SK-N-SH (cell line): ENCODE measurements at regions not wholly inside any gene's neighbourhood (a gene's known extent, or its start where the extent isn't known, plus 50 kb on each side); places are given as distances from the start of the nearest gene placed in this dataset.

Source experiments
- CTCF ChIA-PET: fragments of 300-600, 350-600 bp; formaldehyde crosslinking; extraction: SDS; loops from one replicate; lab custom pipeline; 2021; lab: Yijun Ruan, JAX
- POLR2A ChIA-PET: fragments of 350-600 bp; sonication (Branson Sonifier 250); formaldehyde crosslinking; extraction: SDS; loops from one replicate; lab custom pipeline; 2020; ENCODE audit warnings: antibody characterized with exemption, inconsistent platforms; lab: Yijun Ruan, JAX
- DNase-seq: peaks from one replicate; pipeline ENCODE4 v3.0.0; 2012
- H2AFZ ChIP-seq: fragments of 200-600 bp; sonication (generic); 2 replicates; pipeline ENCODE4 v1.8.1; 2016; ENCODE audit warnings: antibody characterized with exemption, mild to moderate bottlenecking, low read depth
- H3F3A ChIP-seq: fragments of 200-600 bp; sonication (generic); replicated peaks from 2 replicates; pipeline ENCODE3; 2016; ENCODE audit warnings: antibody characterized with exemption, mild to moderate bottlenecking; ENCODE audit not compliant: insufficient read depth
- H3K27ac ChIP-seq, 2 experiments: fragments of 200-500 bp in 1 of 2; fragments of 200-600 bp in 1 of 2; sonication (Bioruptor generic) in 1 of 2; sonication (generic), shearing (Covaris generic) in 1 of 2; 2 replicates each; pipeline versions ENCODE4 v1.5.1 to v1.6.1; 2014 to 2016; ENCODE audit warnings: low read depth in 2 of 2, inconsistent platforms in 1 of 2, low read length in 1 of 2, mild to moderate bottlenecking in 1 of 2, mixed read lengths in 1 of 2
- H3K27me3 ChIP-seq: fragments of 200-600 bp; sonication (generic), shearing (Covaris generic); 2 replicates; pipeline ENCODE4 v1.6.1; 2016; ENCODE audit warnings: mixed run types; ENCODE audit not compliant: insufficient read depth
- H3K36me3 ChIP-seq, 2 experiments: fragments of 200-500 bp in 1 of 2; fragments of 200-600 bp in 1 of 2; sonication (Bioruptor generic) in 1 of 2; sonication (generic) in 1 of 2; replicated peaks in 1 of 2; 2 replicates each; pipeline versions ENCODE3 to v1.5.1; 2014 to 2016; ENCODE audit warnings: low read length in 1 of 2, mild to moderate bottlenecking in 1 of 2; ENCODE audit not compliant: insufficient read depth in 2 of 2, control insufficient read depth in 1 of 2
- H3K4me1 ChIP-seq, 2 experiments: fragments of 200-500 bp in 1 of 2; fragments of 200-600 bp in 1 of 2; sonication (Bioruptor generic) in 1 of 2; sonication (generic), shearing (Covaris generic) in 1 of 2; 2 replicates each; pipeline versions ENCODE4 v1.5.1 to v1.6.1; 2014 to 2016; ENCODE audit warnings: low read depth in 1 of 2, low read length in 1 of 2, mixed run types in 1 of 2; ENCODE audit not compliant: insufficient read depth in 2 of 2, control insufficient read depth in 1 of 2
- H3K4me2 ChIP-seq: fragments of 200-600 bp; sonication (generic), shearing (Covaris generic); 2 replicates; pipeline ENCODE4 v1.6.1; 2017; ENCODE audit warnings: mixed run types
- H3K4me3 ChIP-seq, 2 experiments: fragments of 200-500 bp in 1 of 2; fragments of 200-600 bp in 1 of 2; sonication (Bioruptor generic) in 1 of 2; sonication (generic), shearing (Covaris generic) in 1 of 2; 2 replicates each; pipeline versions ENCODE4 v1.5.1 to v1.8.1; 2014 to 2016; ENCODE audit warnings: low read depth in 2 of 2, inconsistent platforms in 1 of 2, low read length in 1 of 2, mild to moderate bottlenecking in 1 of 2, mixed read lengths in 1 of 2, moderate library complexity in 1 of 2
- H3K79me2 ChIP-seq: fragments of 200-600 bp; sonication (generic); 2 replicates; pipeline ENCODE4 v1.8.1; 2017; ENCODE audit warnings: mild to moderate bottlenecking; ENCODE audit not compliant: insufficient read depth
- H3K9ac ChIP-seq: fragments of 200-600 bp; sonication (generic); 2 replicates; pipeline ENCODE4 v1.6.1; 2017; ENCODE audit warnings: mixed run types
- H3K9me2 ChIP-seq: fragments of 200-600 bp; sonication (generic); 2 replicates; pipeline ENCODE4 v1.6.1; 2017; ENCODE audit warnings: mixed run types
- H3K9me3 ChIP-seq: fragments of 200-600 bp; sonication (generic); 2 replicates; pipeline ENCODE4 v1.6.1; 2017; ENCODE audit warnings: mixed run types, mild to moderate bottlenecking, moderate library complexity
- H4K20me1 ChIP-seq: fragments of 200-600 bp; sonication (generic); 2 replicates; pipeline ENCODE4 v1.6.1; 2017; ENCODE audit warnings: mild to moderate bottlenecking, mixed run types; ENCODE audit not compliant: insufficient read depth
- CTCF ChIP-seq: fragments of 200-600 bp; sonication (generic); IDR thresholded peaks from 2 replicates; pipeline ENCODE4 v1.6.1; 2017; ENCODE audit warnings: antibody characterized with exemption, mild to moderate bottlenecking, moderate library complexity
- FOXJ3 ChIP-seq: sonication (generic); formaldehyde crosslinking; IDR thresholded peaks from 2 replicates; pipeline ENCODE4 v1.5.1; 2020; ENCODE audit warnings: mild to moderate bottlenecking, missing genetic modification reagents
- GATA2 ChIP-seq: sonication (generic); formaldehyde crosslinking; IDR thresholded peaks from 2 replicates; pipeline ENCODE4 v1.5.0; 2020; ENCODE audit warnings: mild to moderate bottlenecking, missing genetic modification reagents
- MXI1 ChIP-seq: IDR thresholded peaks from 2 replicates; pipeline ENCODE4 v1.6.1; 2012; ENCODE audit warnings: mild to moderate bottlenecking, low read depth, low read length, improper control_type of control experiment
- NFIC ChIP-seq: IDR thresholded peaks from 2 replicates; pipeline ENCODE4 v1.4.0; 2012; ENCODE audit warnings: borderline replicate concordance
- RAD21 ChIP-seq: IDR thresholded peaks from 2 replicates; pipeline ENCODE4 v1.6.1; 2012; ENCODE audit warnings: mild to moderate bottlenecking, low read length
- RXRA ChIP-seq: IDR thresholded peaks from 2 replicates; pipeline ENCODE4 v1.4.0; 2012; ENCODE audit warnings: low read depth, mild to moderate bottlenecking, borderline replicate concordance
- TAF1 ChIP-seq: IDR thresholded peaks from 2 replicates; pipeline ENCODE4 v1.6.1; 2012; ENCODE audit warnings: low read depth, mild to moderate bottlenecking, low read length, moderate library complexity, borderline replicate concordance
- TEAD4 ChIP-seq: IDR thresholded peaks from 2 replicates; pipeline ENCODE4 v1.4.0; 2012; ENCODE audit warnings: mild to moderate bottlenecking, borderline replicate concordance; ENCODE audit not compliant: insufficient read depth
- USF1 ChIP-seq: IDR thresholded peaks from 2 replicates; pipeline ENCODE4 v1.4.0; 2012; ENCODE audit warnings: low read depth, borderline replicate concordance
- USF2 ChIP-seq: fragments of 150-350 bp; IDR thresholded peaks from 2 replicates; pipeline ENCODE4 v1.6.1; 2017; ENCODE audit warnings: antibody characterized with exemption, low read length, low read depth, borderline replicate concordance
- WGBS: methylation state at CpG from one replicate; pipeline ENCODE4 v1.1.6; 2017; ENCODE audit warnings: low lambda C conversion rate; 5-methylcytosine and 5-hydroxymethylcytosine counted together
- TF ChIP-seq, protein P1 (sequence below): fragments of 150-350 bp; IDR thresholded peaks from 2 replicates; pipeline ENCODE4 v1.6.1; 2016; ENCODE audit warnings: mild to moderate bottlenecking, low read depth, low read length

GRCh38 chr10:10432296-10433035, 585.2 kb upstream of the CELF2 start (continued):
- no peak for TF ChIP-seq TEAD4
- TF ChIP-seq, all 33 proteins: peak for 0

GRCh38 chr10:10434312-10434711, 583.4 kb upstream of the CELF2 start:
- Histone ChIP-seq H3K27me3 (no peaks in the 10 kb centered on the region), H3K79me2 (no peaks in the 10 kb centered on the region), H3K9me2 (no peaks in the 10 kb centered on the region), H3K9ac (no peak overlapping the region), H3K36me3 (no peaks in the 10 kb centered on the region), H3F3A (no peaks in the 10 kb centered on the region), H3K9me3 (no peaks in the 10 kb centered on the region), H3K4me2 (no peak overlapping the region), H4K20me1 (no peaks in the 10 kb centered on the region), H3K4me3 (no peak overlapping the region), H2AFZ (no peak overlapping the region), H3K4me1 (no peaks in the 10 kb centered on the region), H3K27ac (no peak overlapping the region)
- CTCF ChIA-PET = no interaction called here
- no peak for TF ChIP-seq GATA2
- no peak for TF ChIP-seq TEAD4
- TF ChIP-seq RAD21 = no peak
- TF ChIP-seq TAF1 = no peak
- no peak for TF ChIP-seq MXI1
- TF ChIP-seq, protein P1, sequence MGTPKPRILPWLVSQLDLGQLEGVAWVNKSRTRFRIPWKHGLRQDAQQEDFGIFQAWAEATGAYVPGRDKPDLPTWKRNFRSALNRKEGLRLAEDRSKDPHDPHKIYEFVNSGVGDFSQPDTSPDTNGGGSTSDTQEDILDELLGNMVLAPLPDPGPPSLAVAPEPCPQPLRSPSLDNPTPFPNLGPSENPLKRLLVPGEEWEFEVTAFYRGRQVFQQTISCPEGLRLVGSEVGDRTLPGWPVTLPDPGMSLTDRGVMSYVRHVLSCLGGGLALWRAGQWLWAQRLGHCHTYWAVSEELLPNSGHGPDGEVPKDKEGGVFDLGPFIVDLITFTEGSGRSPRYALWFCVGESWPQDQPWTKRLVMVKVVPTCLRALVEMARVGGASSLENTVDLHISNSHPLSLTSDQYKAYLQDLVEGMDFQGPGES = no peak
- 24% methylated on average over 4 of the region's 4 CpGs for WGBS
- POLR2A ChIA-PET = no interaction called here
- DNase-seq = no peak

DNA sequence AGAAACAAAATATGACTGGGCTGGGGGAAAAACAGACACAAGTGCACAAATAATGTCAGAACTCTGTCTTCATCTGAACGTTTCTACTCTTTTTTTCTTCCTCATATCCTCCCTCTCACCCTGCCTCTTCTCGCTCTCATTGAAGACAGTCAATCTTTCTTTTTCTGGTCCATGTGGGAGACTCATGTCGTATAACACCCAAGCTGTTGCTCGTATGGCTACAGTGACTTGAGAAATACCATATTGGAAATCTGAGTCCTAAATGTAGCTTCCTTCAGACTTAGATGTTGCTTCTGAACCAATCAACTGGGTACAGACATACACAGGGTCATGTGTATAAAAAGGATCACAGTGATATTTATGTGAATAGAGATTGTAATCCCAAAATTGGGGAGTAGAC, 579.8 kb upstream of the CELF2 start:
- Histone ChIP-seq H3K4me2 (no peak overlapping the region), H3K9me2 (no peaks in the 10 kb centered on the region), H3K4me1 (no peaks in the 10 kb centered on the region), H3F3A (no peaks in the 10 kb centered on the region), H2AFZ (no peak overlapping the region), H3K79me2 (no peaks in the 10 kb centered on the region), H3K27ac (no peak overlapping the region), H3K27me3 (no peaks in the 10 kb centered on the region), H3K9ac (no peak overlapping the region), H4K20me1 (no peaks in the 10 kb centered on the region), H3K9me3 (no peaks in the 10 kb centered on the region), H3K4me3 (no peak overlapping the region), H3K36me3 (no peaks in the 10 kb centered on the region)
- DNase-seq = no peak
- ChIA-PET CTCF (no interaction called here), POLR2A (no interaction called here)
- WGBS = 12% methylated on average over 4 of the region's 4 CpGs
- TF ChIP-seq USF2 = no peak
- TF ChIP-seq MXI1 = no peak
- no peak for TF ChIP-seq USF1
- TF ChIP-seq RAD21 = no peak
- no peak for TF ChIP-seq CTCF
- no peak for TF ChIP-seq RXRA
- TF ChIP-seq NFIC = no peak
- no peak for TF ChIP-seq FOXJ3 (CRISPR knock-in tag)
